Tibial nerve (tissue), 4 donors: ENCODE measurements at regions not wholly inside any gene's neighbourhood (a gene's known extent, or its start where the extent isn't known, plus 50 kb on each side); places are given as distances from the start of the nearest gene placed in this dataset.

ENCODE experiments used
- EP300 ChIP-seq, 2 donors: sonication (generic); formaldehyde crosslinking; IDR thresholded peaks; one replicate each; pipeline ENCODE4 v1.6.1; 2017; ENCODE audit warnings: antibody characterized with exemption in 2 of 2, mild to moderate bottlenecking in 1 of 2
- TF ChIP-seq, protein P1 (sequence below), 5 experiments: fragments of 200-600 bp in 3 of 5; fragments of 450-650 bp in 2 of 5; sonication (generic) in 3 of 5; IDR thresholded peaks; one replicate each; pipeline ENCODE4 v1.5.1; 2016 to 2019; ENCODE audit warnings: antibody characterized with exemption in 5 of 5, mild to moderate bottlenecking in 3 of 5, moderate library complexity in 2 of 5

DNA sequence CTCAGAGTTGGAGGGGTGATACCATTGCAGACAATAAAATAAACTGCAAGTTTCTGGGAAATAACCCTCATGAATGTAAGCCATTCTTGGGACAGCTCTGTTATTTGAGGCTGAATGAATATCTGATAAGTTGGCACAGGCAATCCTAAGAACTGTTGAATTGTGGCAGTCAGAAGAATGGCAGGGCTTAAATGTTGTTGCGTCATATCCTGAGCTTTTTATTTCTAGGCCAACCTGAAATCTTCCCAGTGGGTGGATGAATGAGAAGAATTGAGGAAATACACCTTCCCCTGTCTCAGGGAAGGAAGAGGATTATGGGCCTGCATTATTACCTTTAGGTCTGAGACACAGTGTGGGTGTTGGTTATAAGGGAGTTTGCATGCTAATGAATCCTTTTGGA is 64.4 kb upstream of the C4orf54 start:
- TF ChIP-seq, protein P1, sequence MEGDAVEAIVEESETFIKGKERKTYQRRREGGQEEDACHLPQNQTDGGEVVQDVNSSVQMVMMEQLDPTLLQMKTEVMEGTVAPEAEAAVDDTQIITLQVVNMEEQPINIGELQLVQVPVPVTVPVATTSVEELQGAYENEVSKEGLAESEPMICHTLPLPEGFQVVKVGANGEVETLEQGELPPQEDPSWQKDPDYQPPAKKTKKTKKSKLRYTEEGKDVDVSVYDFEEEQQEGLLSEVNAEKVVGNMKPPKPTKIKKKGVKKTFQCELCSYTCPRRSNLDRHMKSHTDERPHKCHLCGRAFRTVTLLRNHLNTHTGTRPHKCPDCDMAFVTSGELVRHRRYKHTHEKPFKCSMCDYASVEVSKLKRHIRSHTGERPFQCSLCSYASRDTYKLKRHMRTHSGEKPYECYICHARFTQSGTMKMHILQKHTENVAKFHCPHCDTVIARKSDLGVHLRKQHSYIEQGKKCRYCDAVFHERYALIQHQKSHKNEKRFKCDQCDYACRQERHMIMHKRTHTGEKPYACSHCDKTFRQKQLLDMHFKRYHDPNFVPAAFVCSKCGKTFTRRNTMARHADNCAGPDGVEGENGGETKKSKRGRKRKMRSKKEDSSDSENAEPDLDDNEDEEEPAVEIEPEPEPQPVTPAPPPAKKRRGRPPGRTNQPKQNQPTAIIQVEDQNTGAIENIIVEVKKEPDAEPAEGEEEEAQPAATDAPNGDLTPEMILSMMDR (IDR thresholded peaks at IDR 0.05) = no peak
- no peak for TF ChIP-seq EP300 (IDR thresholded peaks at IDR 0.05)
